ENCODE measurements at regions not wholly inside any gene's neighbourhood (a gene's known extent, or its start where the extent isn't known, plus 50 kb on each side); places are given as distances from the start of the nearest gene placed in this dataset.

GRCh38 chr18:39172695-39173421 lies 1607.3 kb upstream of the CELF4 start:
- Histone ChIP-seq H3K27me3 (no peaks in the 10 kb centered on the region), H2AFZ (replicated peaks) (no peak overlapping the region), H4K20me1 (ENCODE audit: low read depth) (no peaks in the 10 kb centered on the region), H3K36me3 (no peaks in the 10 kb centered on the region), H3K4me3 (no peak overlapping the region), H3K9ac (no peak overlapping the region), H3K4me2 (no peak overlapping the region), H3K79me2 (ENCODE audit: low read depth) (no peaks in the 10 kb centered on the region), H3F3A (ENCODE audit: low read depth) (no peaks in the 10 kb centered on the region), H3K4me1 (no peaks in the 10 kb centered on the region), H3K27ac (no peak overlapping the region), H3K9me3 (ENCODE audit: low read depth) (no peaks in the 10 kb centered on the region)
- H3K9me3 Mint-ChIP-seq = no peaks in the 10 kb centered on the region
- no peak for DNase-seq (ENCODE audit: low spot score)
- H3K4me3 Mint-ChIP-seq = no peak overlapping the region
- H3K27ac Mint-ChIP-seq = no peak overlapping the region
- H3K36me3 Mint-ChIP-seq = no peaks in the 10 kb centered on the region
- no peaks in the 10 kb centered on the region for H3K4me1 Mint-ChIP-seq
- TF ChIP-seq EZH2 (IDR thresholded peaks at IDR 0.05) = no peak
- TF ChIP-seq, protein P1, sequence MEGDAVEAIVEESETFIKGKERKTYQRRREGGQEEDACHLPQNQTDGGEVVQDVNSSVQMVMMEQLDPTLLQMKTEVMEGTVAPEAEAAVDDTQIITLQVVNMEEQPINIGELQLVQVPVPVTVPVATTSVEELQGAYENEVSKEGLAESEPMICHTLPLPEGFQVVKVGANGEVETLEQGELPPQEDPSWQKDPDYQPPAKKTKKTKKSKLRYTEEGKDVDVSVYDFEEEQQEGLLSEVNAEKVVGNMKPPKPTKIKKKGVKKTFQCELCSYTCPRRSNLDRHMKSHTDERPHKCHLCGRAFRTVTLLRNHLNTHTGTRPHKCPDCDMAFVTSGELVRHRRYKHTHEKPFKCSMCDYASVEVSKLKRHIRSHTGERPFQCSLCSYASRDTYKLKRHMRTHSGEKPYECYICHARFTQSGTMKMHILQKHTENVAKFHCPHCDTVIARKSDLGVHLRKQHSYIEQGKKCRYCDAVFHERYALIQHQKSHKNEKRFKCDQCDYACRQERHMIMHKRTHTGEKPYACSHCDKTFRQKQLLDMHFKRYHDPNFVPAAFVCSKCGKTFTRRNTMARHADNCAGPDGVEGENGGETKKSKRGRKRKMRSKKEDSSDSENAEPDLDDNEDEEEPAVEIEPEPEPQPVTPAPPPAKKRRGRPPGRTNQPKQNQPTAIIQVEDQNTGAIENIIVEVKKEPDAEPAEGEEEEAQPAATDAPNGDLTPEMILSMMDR (IDR thresholded peaks at IDR 0.05) = no peak
- H3K27me3 Mint-ChIP-seq (ENCODE audit: insufficient read depth, low read depth) = no peaks in the 10 kb centered on the region

DNA sequence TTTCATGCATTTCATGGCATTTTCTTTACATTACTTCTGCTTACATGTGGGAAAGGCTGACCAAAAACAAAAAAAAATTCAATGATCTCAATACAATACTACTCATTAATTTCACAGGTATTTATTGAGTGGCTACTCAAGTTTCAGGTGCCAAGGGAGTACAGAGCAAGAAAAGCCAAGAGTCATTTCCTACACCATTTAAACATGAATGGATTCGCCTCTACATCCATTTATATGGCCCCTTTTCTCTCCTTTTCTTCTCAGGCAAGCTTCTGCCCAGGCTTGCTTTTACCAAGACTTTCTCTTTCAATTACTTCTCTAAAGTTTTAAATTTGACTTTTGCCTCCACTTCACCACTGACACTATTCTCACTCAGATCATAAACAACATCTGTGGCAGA lies 1603.1 kb upstream of the CELF4 start:
- H3K4me3 ChIP-seq = no peak overlapping the region
- H4K20me1 ChIP-seq (ENCODE audit: low read depth) = no peaks in the 10 kb centered on the region
- H3K27me3 ChIP-seq = no peaks in the 10 kb centered on the region
- no peak overlapping the region for H3K27ac ChIP-seq
- no peaks in the 10 kb centered on the region for H3K9me3 Mint-ChIP-seq
- no peaks in the 10 kb centered on the region for H3K4me1 ChIP-seq
- no peaks in the 10 kb centered on the region for H3F3A ChIP-seq (ENCODE audit: low read depth)
- DNase-seq (ENCODE audit: low spot score) = no peak
- no peaks in the 10 kb centered on the region for H3K27me3 Mint-ChIP-seq (ENCODE audit: insufficient read depth, low read depth)
- no peaks in the 10 kb centered on the region for H3K36me3 ChIP-seq
- H3K4me1 Mint-ChIP-seq = no peaks in the 10 kb centered on the region
- H3K27ac Mint-ChIP-seq = no peak overlapping the region
- TF ChIP-seq, protein P1 (IDR thresholded peaks at IDR 0.05) = no peak
- TF ChIP-seq EZH2 (IDR thresholded peaks at IDR 0.05) (no peak), EZH2phosphoT487 (IDR thresholded peaks at IDR 0.05) (no peak)
- H3K9ac ChIP-seq = no peak overlapping the region
- no peak overlapping the region for H3K4me2 ChIP-seq
- no peaks in the 10 kb centered on the region for H3K36me3 Mint-ChIP-seq
- H3K9me3 ChIP-seq (ENCODE audit: low read depth) = no peaks in the 10 kb centered on the region
- H3K4me3 Mint-ChIP-seq = no peak overlapping the region
- H2AFZ ChIP-seq (replicated peaks) = no peak overlapping the region
- no peaks in the 10 kb centered on the region for H3K79me2 ChIP-seq (ENCODE audit: low read depth)

- TF ChIP-seq, protein P1 (IDR thresholded peaks at IDR 0.05) = peak; percentile 11
- no peak for TF ChIP-seq EZH2 (IDR thresholded peaks at IDR 0.05)
- TF ChIP-seq EZH2phosphoT487 (IDR thresholded peaks at IDR 0.05) = no peak
- H3K4me2 ChIP-seq = no peak overlapping the region
- no peaks in the 10 kb centered on the region for H3K36me3 Mint-ChIP-seq
- no peak overlapping the region for H3K27ac Mint-ChIP-seq
- H3K79me2 ChIP-seq (ENCODE audit: low read depth) = no peaks in the 10 kb centered on the region
- H3K27me3 ChIP-seq = no peaks in the 10 kb centered on the region
- no peak overlapping the region for H3K27ac ChIP-seq
- no peaks in the 10 kb centered on the region for H3K36me3 ChIP-seq
- H3K4me1 ChIP-seq = no peaks in the 10 kb centered on the region
- H2AFZ ChIP-seq (replicated peaks) = no peak overlapping the region
- no peaks in the 10 kb centered on the region for H3K9me3 ChIP-seq (ENCODE audit: low read depth)
- H3F3A ChIP-seq (ENCODE audit: low read depth) = no peaks in the 10 kb centered on the region
- H3K4me3 ChIP-seq = no peak overlapping the region
- no peaks in the 10 kb centered on the region for H4K20me1 ChIP-seq (ENCODE audit: low read depth)
- H3K4me3 Mint-ChIP-seq = no peak overlapping the region
- H3K27me3 Mint-ChIP-seq (ENCODE audit: insufficient read depth, low read depth) = no peaks in the 10 kb centered on the region
- H3K4me1 Mint-ChIP-seq = no peaks in the 10 kb centered on the region
- peak; percentile 8 for DNase-seq (ENCODE audit: low spot score)
- no peak overlapping the region for H3K9ac ChIP-seq
- H3K9me3 Mint-ChIP-seq = no peaks in the 10 kb centered on the region
Observed at GRCh38 chr18:39167990-39168389, 1602.4 kb upstream of the CELF4 start.
